Femur (tissue), 1 donor: ENCODE measurements at regions not wholly inside any gene's neighbourhood (a gene's known extent, or its start where the extent isn't known, plus 50 kb on each side); places are given as distances from the start of the nearest gene placed in this dataset.

ENCODE experiments used
- DNase-seq: peaks from one replicate; pipeline ENCODE4 v3.0.0-alpha.2; 2017

DNA sequence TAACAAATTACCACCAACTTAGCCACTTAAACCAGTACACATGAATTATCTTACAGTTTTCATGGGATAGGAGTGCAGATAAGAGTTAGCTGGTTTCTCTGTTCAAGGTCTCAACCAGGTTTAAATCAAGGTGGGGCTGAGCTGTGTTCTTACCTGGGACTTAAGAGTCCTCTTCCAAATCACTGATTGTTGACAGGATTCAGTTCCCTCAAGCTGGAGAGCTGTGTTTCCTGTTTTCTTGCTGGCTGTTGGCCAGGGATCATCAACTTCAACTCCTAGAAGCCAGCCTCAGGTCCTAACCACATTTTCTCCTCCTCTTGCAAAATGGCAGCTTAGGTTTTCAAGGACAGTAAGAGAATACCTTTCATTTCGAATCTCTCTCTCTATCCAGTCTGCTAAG lies 123.8 kb upstream of the CHRM3 start:
- no peak for DNase-seq

- DNase-seq = no peak
Measured at GRCh38 chr1:239261521-239261920, 124.8 kb upstream of the CHRM3 start.

- no peak for DNase-seq
Measured at GRCh38 chr1:239260842-239261241, 125.5 kb upstream of the CHRM3 start.

- DNase-seq = no peak
Measured at GRCh38 chr1:239255628-239256160, 130.7 kb upstream of the CHRM3 start.

GRCh38 chr1:239254999-239255398 lies 131.4 kb upstream of the CHRM3 start:
- DNase-seq = no peak

DNA sequence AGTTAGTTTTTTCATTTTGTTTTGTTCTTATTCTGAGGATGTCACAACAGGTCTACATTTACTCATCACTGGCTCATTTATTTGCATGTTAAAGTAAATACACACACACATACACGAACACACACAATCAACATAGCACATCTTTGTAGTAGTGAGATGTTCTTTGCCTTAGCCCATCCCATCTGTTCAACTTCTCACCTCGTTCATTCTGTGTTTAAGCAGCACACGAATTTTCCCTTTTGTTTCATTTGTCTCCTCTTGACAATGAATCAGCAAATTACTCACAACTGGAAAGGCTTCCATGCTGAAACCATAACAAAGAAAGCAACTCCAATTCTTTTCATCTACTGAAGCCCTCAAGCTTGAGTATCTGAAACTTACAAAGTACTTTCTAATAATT lies 133.3 kb upstream of the CHRM3 start:
- DNase-seq = no peak

DNA sequence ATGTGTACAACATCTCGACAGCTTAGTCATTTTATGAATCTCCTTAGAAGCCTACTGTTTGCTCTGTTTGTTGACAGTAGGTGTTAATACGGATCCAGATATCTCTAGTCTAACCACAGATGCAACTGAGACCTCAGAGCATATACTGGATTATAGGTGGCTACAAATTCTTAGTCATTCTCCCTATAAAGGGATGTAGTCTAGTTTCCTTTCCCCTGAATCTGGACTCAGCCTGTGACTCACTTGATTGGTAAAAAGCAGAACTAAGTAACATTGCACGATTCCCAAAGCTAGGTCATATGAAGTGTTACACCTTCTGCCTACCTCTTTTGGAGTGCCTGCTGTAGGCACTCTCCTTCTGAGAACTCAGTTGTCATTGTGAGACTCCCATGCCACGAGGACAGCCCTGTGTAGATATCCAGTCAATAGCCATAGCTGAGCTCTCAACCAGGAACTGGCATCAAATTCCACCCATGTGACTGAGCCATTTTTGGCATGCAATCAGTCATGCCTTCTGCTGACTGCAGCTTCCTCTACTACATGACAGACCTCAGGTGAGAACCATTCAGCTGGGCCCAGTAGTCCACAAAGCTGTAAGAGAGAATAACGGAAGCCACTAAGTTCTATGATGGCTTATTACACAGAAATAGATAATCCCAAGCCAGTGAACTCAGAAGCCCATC lies 135.9 kb upstream of the CHRM3 start:
- DNase-seq = no peak

GRCh38 chr1:239247285-239247684 lies 139.1 kb upstream of the CHRM3 start:
- no peak for DNase-seq

DNA sequence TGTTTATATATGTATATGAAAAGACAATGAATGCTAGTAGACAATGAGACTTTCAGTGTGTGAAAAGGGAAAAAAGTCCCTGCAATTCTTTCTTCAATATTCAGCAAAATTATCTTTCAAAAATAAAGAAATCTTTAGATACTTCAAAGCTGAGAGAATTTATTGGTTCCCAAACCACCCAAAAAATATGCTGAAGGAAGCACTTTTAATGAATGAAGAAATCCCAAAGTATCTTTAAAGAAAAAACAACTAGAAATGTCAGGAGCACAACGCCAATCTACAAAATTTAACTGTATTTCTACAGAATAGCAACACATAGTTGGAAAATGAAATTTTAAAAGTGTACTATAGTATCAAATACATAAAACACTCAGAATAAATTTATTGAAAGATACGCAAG lies 142.3 kb upstream of the CHRM3 start:
- DNase-seq = no peak

- DNase-seq = no peak
Measured at GRCh38 chr1:239243006-239243405, 143.4 kb upstream of the CHRM3 start.

GRCh38 chr1:239242404-239242803 lies 144.0 kb upstream of the CHRM3 start:
- DNase-seq = no peak

GRCh38 chr1:239240736-239241135 lies 145.6 kb upstream of the CHRM3 start:
- no peak for DNase-seq

GRCh38 chr1:239239529-239239928 lies 146.8 kb upstream of the CHRM3 start:
- no peak for DNase-seq

DNA sequence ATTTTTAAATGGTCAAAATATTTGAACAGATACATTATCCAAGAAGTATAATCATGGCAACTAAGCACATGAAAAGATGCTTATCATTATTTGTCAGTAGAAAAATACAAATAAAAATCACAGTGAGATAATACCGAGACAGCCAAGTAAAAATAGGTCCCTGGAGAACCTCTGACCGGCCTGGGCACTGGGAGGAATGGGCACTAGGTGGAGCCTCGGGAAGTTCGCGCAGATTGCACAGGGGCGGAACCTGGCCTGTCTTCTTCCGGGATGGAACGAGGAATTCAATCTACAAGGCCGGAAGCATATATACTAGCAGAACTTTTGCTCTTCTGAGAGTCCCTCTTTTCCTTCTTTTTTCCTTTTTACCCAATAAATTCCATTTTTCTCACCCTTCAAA lies 148.5 kb upstream of the CHRM3 start:
- DNase-seq = no peak

DNA sequence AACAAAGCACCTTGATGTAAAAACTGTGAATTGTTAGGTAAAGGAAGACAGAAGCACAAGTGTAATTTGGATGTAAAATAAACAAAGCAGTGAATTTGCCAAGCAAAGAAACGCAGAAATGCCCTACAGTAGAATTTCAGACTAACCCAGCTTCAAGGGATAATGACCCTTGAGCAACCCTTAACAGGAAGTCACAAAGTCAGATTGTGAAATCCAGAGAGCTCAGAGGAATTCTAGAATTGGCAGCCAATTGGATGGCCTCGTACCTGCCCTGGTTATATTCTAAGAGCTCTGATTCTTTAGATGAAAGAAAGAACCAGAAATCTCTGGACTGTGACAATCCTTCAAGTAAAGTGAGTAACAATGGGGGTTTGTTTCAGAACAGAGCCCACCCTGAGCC lies 152.7 kb upstream of the CHRM3 start:
- DNase-seq = no peak

- DNase-seq = no peak
Measured at GRCh38 chr1:239232921-239233320, 153.4 kb upstream of the CHRM3 start.

DNA sequence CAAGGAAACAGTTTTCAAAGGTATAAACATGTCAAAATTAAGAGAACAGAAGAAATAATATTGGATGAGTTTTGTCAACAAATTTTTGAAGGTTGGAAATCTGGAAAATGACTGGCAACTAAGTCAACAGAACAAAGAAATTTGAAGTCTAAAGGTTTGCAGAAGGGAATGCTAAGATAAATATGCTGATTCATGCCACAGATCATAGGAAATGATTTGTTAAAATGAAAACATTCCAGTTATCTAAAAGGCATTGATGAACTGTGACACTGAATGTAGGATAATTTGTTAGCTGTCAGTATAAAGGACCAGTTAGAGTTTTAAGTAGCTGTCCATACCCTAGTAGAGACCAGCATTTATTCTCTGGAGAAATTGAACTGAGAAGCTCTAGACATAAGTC lies 157.9 kb upstream of the CHRM3 start:
- no peak for DNase-seq

DNA sequence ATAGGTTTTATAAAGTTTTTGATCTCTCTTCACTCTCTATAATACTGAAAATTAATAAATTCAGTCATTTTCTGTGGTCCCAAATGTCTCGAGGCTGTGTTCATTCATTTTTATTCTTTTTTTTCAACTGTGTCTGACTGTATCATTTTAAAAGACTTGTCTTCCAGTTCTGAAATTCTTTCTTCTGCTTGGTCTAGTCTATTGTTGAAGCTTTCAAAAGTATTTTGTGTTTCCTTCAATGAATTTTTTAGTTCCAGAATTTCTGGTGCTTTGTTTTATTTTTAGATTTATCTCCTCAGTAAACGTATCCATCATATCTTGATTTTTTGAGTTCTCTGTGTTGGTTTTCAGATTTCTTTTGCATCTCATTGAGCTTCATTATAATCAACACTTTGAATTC lies 161.0 kb upstream of the CHRM3 start:
- DNase-seq = no peak

DNA sequence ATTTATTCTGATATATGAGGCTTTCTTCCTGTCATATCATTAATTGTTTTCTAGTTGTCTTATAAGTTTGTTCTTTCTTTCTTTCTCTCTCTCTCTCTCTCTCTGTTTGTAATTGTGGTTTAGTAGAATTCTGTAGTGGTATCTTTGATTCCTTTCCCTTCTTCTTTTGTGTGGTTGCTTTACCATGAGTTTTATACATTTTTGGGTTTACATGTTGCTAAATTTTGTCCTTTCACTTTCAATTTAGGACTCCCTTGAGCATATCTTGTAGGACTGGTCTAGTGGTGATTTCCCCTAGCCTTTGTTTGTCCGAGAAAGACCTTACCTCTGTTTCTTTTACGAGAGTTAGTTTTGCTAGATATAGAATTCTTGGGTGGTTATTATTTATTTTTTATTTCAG lies 162.3 kb upstream of the CHRM3 start:
- no peak for DNase-seq

GRCh38 chr1:239222999-239223398 lies 163.4 kb upstream of the CHRM3 start:
- DNase-seq = no peak

GRCh38 chr1:239221656-239222055 lies 164.7 kb upstream of the CHRM3 start:
- DNase-seq = no peak

GRCh38 chr1:239219679-239220078 lies 166.7 kb upstream of the CHRM3 start:
- DNase-seq = no peak

GRCh38 chr1:239218301-239218700 lies 168.1 kb upstream of the CHRM3 start:
- DNase-seq = no peak

- DNase-seq = no peak
Measured at GRCh38 chr1:239212811-239213220, 173.6 kb upstream of the CHRM3 start.

DNA sequence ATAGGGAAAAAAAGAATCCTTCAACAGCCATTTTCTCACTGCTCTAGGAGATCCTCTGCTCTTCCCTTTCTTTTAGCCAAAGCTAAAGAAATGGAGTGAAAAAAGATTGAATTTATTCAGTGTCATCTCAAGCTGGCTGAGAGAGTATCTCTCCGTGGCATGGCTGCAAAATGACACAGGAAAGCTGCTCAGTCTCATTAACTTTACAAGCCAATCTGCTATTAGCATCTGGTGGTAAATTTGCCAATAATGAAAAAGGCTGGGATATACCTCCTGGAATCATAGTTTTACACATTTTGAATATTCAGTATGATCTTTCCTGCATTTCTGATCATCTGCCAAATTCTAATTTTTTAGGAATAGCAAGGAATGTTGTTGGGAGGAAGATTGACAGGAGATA lies 176.8 kb upstream of the CHRM3 start:
- DNase-seq = no peak
